NB4 (cell line): ENCODE measurements at regions not wholly inside any gene's neighbourhood (a gene's known extent, or its start where the extent isn't known, plus 50 kb on each side); places are given as distances from the start of the nearest gene placed in this dataset.

ENCODE experiments used
- DNase-seq: peaks from one replicate; pipeline ENCODE4 v3.0.0; 2010; ENCODE audit warnings: low read depth
- H3K4me3 ChIP-seq: one replicate; pipeline ENCODE4 v1.5.1; 2011; ENCODE audit warnings: mild to moderate bottlenecking, low read depth, low read length, moderate library complexity
- MYC ChIP-seq: IDR thresholded peaks from 2 replicates; pipeline ENCODE4 v1.6.1; 2011; ENCODE audit warnings: low read depth, low read length
- POLR2A ChIP-seq: IDR thresholded peaks from 2 replicates; pipeline ENCODE4 v1.6.1; 2011; ENCODE audit warnings: mild to moderate bottlenecking; ENCODE audit not compliant: insufficient read length; ENCODE audit errors: extremely low read depth
- TF ChIP-seq, protein P1 (sequence below): IDR thresholded peaks from 2 replicates; pipeline ENCODE4 v1.6.1; 2011; ENCODE audit warnings: low read depth, low read length
- TF ChIP-seq, protein P2 (sequence below): IDR thresholded peaks from one replicate; pipeline ENCODE4 v1.5.1; 2012; ENCODE audit warnings: low read depth, low read length

- H3K4me3 ChIP-seq = no peak overlapping the region
- TF ChIP-seq, protein P1, sequence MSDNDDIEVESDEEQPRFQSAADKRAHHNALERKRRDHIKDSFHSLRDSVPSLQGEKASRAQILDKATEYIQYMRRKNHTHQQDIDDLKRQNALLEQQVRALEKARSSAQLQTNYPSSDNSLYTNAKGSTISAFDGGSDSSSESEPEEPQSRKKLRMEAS = no peak
- no peak for TF ChIP-seq POLR2A
- no peak for TF ChIP-seq MYC
- TF ChIP-seq, protein P2, sequence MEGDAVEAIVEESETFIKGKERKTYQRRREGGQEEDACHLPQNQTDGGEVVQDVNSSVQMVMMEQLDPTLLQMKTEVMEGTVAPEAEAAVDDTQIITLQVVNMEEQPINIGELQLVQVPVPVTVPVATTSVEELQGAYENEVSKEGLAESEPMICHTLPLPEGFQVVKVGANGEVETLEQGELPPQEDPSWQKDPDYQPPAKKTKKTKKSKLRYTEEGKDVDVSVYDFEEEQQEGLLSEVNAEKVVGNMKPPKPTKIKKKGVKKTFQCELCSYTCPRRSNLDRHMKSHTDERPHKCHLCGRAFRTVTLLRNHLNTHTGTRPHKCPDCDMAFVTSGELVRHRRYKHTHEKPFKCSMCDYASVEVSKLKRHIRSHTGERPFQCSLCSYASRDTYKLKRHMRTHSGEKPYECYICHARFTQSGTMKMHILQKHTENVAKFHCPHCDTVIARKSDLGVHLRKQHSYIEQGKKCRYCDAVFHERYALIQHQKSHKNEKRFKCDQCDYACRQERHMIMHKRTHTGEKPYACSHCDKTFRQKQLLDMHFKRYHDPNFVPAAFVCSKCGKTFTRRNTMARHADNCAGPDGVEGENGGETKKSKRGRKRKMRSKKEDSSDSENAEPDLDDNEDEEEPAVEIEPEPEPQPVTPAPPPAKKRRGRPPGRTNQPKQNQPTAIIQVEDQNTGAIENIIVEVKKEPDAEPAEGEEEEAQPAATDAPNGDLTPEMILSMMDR = no peak
- DNase-seq = no peak
Measured at GRCh38 chr2:184030989-184031388, 567.3 kb upstream of the ZNF804A start.

- peak; percentile 4 for DNase-seq
- no peak overlapping the region for H3K4me3 ChIP-seq
- TF ChIP-seq, protein P1 = no peak
- TF ChIP-seq, protein P2 = no peak
- TF ChIP-seq POLR2A (no peak), MYC (no peak)
Measured at GRCh38 chr2:184031402-184032147, 566.8 kb upstream of the ZNF804A start.

- TF ChIP-seq, protein P2 = no peak
- TF ChIP-seq POLR2A (no peak), MYC (no peak)
- TF ChIP-seq, protein P1 = no peak
- DNase-seq = no peak
- H3K4me3 ChIP-seq = no peak overlapping the region
Measured at GRCh38 chr2:184032983-184033382, 565.3 kb upstream of the ZNF804A start.

GRCh38 chr2:184037273-184037672 lies 561.1 kb upstream of the ZNF804A start:
- DNase-seq = no peak
- H3K4me3 ChIP-seq = no peak overlapping the region
- TF ChIP-seq MYC (no peak), POLR2A (no peak)
- TF ChIP-seq, protein P2 = no peak
- TF ChIP-seq, protein P1 = no peak

- no peak overlapping the region for H3K4me3 ChIP-seq
- DNase-seq = no peak
- TF ChIP-seq MYC (no peak), POLR2A (no peak)
- TF ChIP-seq, protein P2 = no peak
- TF ChIP-seq, protein P1 = no peak
Measured at GRCh38 chr2:184039493-184039892, 558.8 kb upstream of the ZNF804A start.
